H1 (cell line): ENCODE measurements at regions not wholly inside any gene's neighbourhood (a gene's known extent, or its start where the extent isn't known, plus 50 kb on each side); places are given as distances from the start of the nearest gene placed in this dataset.

ENCODE experiments used
- ATF2 ChIP-seq: IDR thresholded peaks from 2 replicates; pipeline ENCODE4 v1.6.1; 2012; ENCODE audit warnings: low read length, inconsistent platforms
- CTCF ChIP-seq, 3 experiments: IDR thresholded peaks; 1 replicate in 2 of 3; 2 replicates in 1 of 3; pipeline versions ENCODE4 v1.5.1 to v1.6.1; 2011; ENCODE audit warnings: low read length in 3 of 3, mild to moderate bottlenecking in 3 of 3, inconsistent platforms in 2 of 3, low read depth in 1 of 3, moderate library complexity in 1 of 3; ENCODE audit not compliant: insufficient read depth in 1 of 3; ENCODE audit errors: control extremely low read depth in 1 of 3
- EP300 ChIP-seq, 2 experiments: IDR thresholded peaks; 1 replicate in 1 of 2; 2 replicates in 1 of 2; pipeline ENCODE4 v1.6.1; 2011 to 2012; ENCODE audit warnings: low read depth in 2 of 2, low read length in 2 of 2, mild to moderate bottlenecking in 2 of 2, borderline replicate concordance in 1 of 2, inconsistent platforms in 1 of 2, moderate library complexity in 1 of 2
- POLR2A ChIP-seq, 2 experiments: IDR thresholded peaks; 1 replicate in 1 of 2; 2 replicates in 1 of 2; pipeline ENCODE4 v1.6.1; 2011; ENCODE audit warnings: low read depth in 2 of 2, low read length in 2 of 2, mild to moderate bottlenecking in 2 of 2; ENCODE audit errors: control extremely low read depth in 1 of 2
- TCF12 ChIP-seq: IDR thresholded peaks from 2 replicates; pipeline ENCODE4 v1.6.1; 2011; ENCODE audit warnings: low read depth, mild to moderate bottlenecking, low read length

- TF ChIP-seq ATF2 (no peak), CTCF (IDR thresholded peaks at IDR 0.05; ENCODE audit: control extremely low read depth in 1 of 3, insufficient read depth in 1 of 3, low read depth in 1 of 3, low read length in 3 of 3) (no peak), POLR2A (IDR thresholded peaks at IDR 0.05; ENCODE audit: control extremely low read depth in 1 of 2, low read depth in 2 of 2, low read length in 2 of 2) (no peak), EP300 (IDR thresholded peaks at IDR 0.05; ENCODE audit: borderline replicate concordance in 1 of 2, low read depth in 2 of 2, low read length in 2 of 2) (no peak), TCF12 (no peak)
These were observed 72.8 kb upstream of the PAX1 start for GRCh38 chr20:21632735-21633053.
